UCSD-AML1 (cell line): ENCODE measurements at regions not wholly inside any gene's neighbourhood (a gene's known extent, or its start where the extent isn't known, plus 50 kb on each side); places are given as distances from the start of the nearest gene placed in this dataset.

ENCODE experiments used
- DNase-seq: peaks from one replicate; lab custom pipeline; 2025; ENCODE audit not compliant: unreplicated experiment; lab: John Stamatoyannopoulos, UW

- no peak for DNase-seq
These were observed 99.4 kb upstream of the PARP11 start for GRCh38 chr12:3972576-3972975.

GRCh38 chr12:3968523-3968922 is 95.3 kb upstream of the PARP11 start:
- DNase-seq, result no peak

- no peak for DNase-seq
These were observed 94.5 kb upstream of the PARP11 start for GRCh38 chr12:3967556-3968160.

GRCh38 chr12:3966376-3966775 is 93.2 kb upstream of the PARP11 start:
- no peak for DNase-seq

GRCh38 chr12:3965046-3965445 is 91.8 kb upstream of the PARP11 start:
- no peak for DNase-seq

GRCh38 chr12:3964439-3964838 is 91.2 kb upstream of the PARP11 start:
- DNase-seq, result peak; percentile 31

- DNase-seq, result peak; percentile 83
These were observed 89.7 kb upstream of the PARP11 start for GRCh38 chr12:3962631-3963483.

- no peak for DNase-seq
These were observed 88.4 kb upstream of the PARP11 start for GRCh38 chr12:3961591-3961990.

GRCh38 chr12:3959799-3960560 is 86.8 kb upstream of the PARP11 start:
- DNase-seq, result no peak

GRCh38 chr12:3958534-3958933 is 85.3 kb upstream of the PARP11 start:
- no peak for DNase-seq

- DNase-seq, result no peak
These were observed 78.4 kb upstream of the PARP11 start for GRCh38 chr12:3951380-3952135.

GRCh38 chr12:3950714-3951320 is 77.6 kb upstream of the PARP11 start:
- DNase-seq, result no peak

- no peak for DNase-seq
These were observed 74.6 kb upstream of the PARP11 start for GRCh38 chr12:3947781-3948180.

- no peak for DNase-seq
These were observed 72.5 kb upstream of the PARP11 start for GRCh38 chr12:3945671-3946070.

GRCh38 chr12:3944620-3945019 is 71.4 kb upstream of the PARP11 start:
- no peak for DNase-seq

- DNase-seq, result no peak
These were observed 64.9 kb upstream of the PARP11 start for GRCh38 chr12:3938042-3938544.

- no peak for DNase-seq
These were observed 61.9 kb upstream of the PARP11 start for GRCh38 chr12:3935078-3935477.

- DNase-seq, result no peak
These were observed 60.6 kb upstream of the PARP11 start for GRCh38 chr12:3933819-3934192.

- no peak for DNase-seq
These were observed 60.0 kb upstream of the PARP11 start for GRCh38 chr12:3933074-3933818.

GRCh38 chr12:3931776-3932175 is 58.6 kb upstream of the PARP11 start:
- no peak for DNase-seq
